Stomach smooth muscle (tissue), 2 donors: ENCODE measurements at regions not wholly inside any gene's neighbourhood (a gene's known extent, or its start where the extent isn't known, plus 50 kb on each side); places are given as distances from the start of the nearest gene placed in this dataset.

Source experiments
- H3K27ac ChIP-seq: one replicate; pipeline ENCODE4 v1.7.0; 2013; ENCODE audit warnings: mild to moderate bottlenecking, low read length, inconsistent platforms
- H3K27me3 ChIP-seq, 2 donors: one replicate each; pipeline ENCODE4 v1.7.0; 2013; ENCODE audit warnings: low read length in 2 of 2; ENCODE audit not compliant: insufficient read depth in 2 of 2, control insufficient read depth in 1 of 2
- H3K36me3 ChIP-seq, 2 donors: one replicate each; pipeline ENCODE4 v1.7.0; 2013; ENCODE audit warnings: low read length in 2 of 2; ENCODE audit not compliant: control insufficient read depth in 2 of 2, insufficient read depth in 2 of 2
- H3K4me1 ChIP-seq: one replicate; pipeline ENCODE4 v1.7.0; 2013; ENCODE audit warnings: low read length; ENCODE audit not compliant: control insufficient read depth, insufficient read depth
- H3K4me3 ChIP-seq, 2 donors: one replicate each; pipeline ENCODE4 v1.7.0; 2013; ENCODE audit warnings: low read length in 2 of 2
- H3K9ac ChIP-seq, 2 donors: one replicate each; pipeline ENCODE4 v1.7.0; 2013; ENCODE audit warnings: low read length in 2 of 2, mild to moderate bottlenecking in 1 of 2
- H3K9me3 ChIP-seq, 2 donors: one replicate each; pipeline ENCODE4 v1.7.0; 2013; ENCODE audit warnings: low read length in 2 of 2; ENCODE audit not compliant: control insufficient read depth in 2 of 2
- donor health status: healthy.
- donor health status: Pancreatic carcinoma.

- Histone ChIP-seq H3K4me1 (no peaks in the 10 kb centered on the region), H3K27me3 (no peaks in the 10 kb centered on the region), H3K9me3 (no peaks in the 10 kb centered on the region), H3K4me3 (no peak overlapping the region), H3K27ac (no peak overlapping the region), H3K36me3 (no peaks in the 10 kb centered on the region), H3K9ac (no peak overlapping the region)
These were observed 416.1 kb downstream of the TMEM38B start for GRCh38 chr9:106110483-106110882.

- Histone ChIP-seq H3K4me3 (no peak overlapping the region), H3K36me3 (no peaks in the 10 kb centered on the region), H3K27me3 (no peaks in the 10 kb centered on the region), H3K4me1 (no peaks in the 10 kb centered on the region), H3K27ac (no peak overlapping the region), H3K9ac (no peak overlapping the region), H3K9me3 (no peaks in the 10 kb centered on the region)
These were observed 416.8 kb downstream of the TMEM38B start for GRCh38 chr9:106111039-106111730.

GRCh38 chr9:106112935-106113334 is 418.6 kb downstream of the TMEM38B start:
- no peak overlapping the region for H3K9ac ChIP-seq
- H3K9me3 ChIP-seq: no peaks in the 10 kb centered on the region
- H3K4me3 ChIP-seq: no peak overlapping the region
- no peaks in the 10 kb centered on the region for H3K27me3 ChIP-seq
- H3K27ac ChIP-seq: no peak overlapping the region
- H3K4me1 ChIP-seq: no peaks in the 10 kb centered on the region
- H3K36me3 ChIP-seq: no peaks in the 10 kb centered on the region

GRCh38 chr9:106119176-106119575 is 424.8 kb downstream of the TMEM38B start:
- no peaks in the 10 kb centered on the region for H3K27me3 ChIP-seq
- H3K27ac ChIP-seq: no peak overlapping the region
- no peak overlapping the region for H3K4me3 ChIP-seq
- H3K9ac ChIP-seq: no peak overlapping the region
- H3K9me3 ChIP-seq: no peaks in the 10 kb centered on the region
- no peaks in the 10 kb centered on the region for H3K36me3 ChIP-seq
- H3K4me1 ChIP-seq: no peaks in the 10 kb centered on the region

- H3K4me3 ChIP-seq: no peak overlapping the region
- no peaks in the 10 kb centered on the region for H3K36me3 ChIP-seq
- no peak overlapping the region for H3K27ac ChIP-seq
- no peaks in the 10 kb centered on the region for H3K27me3 ChIP-seq
- H3K4me1 ChIP-seq: no peaks in the 10 kb centered on the region
- no peak overlapping the region for H3K9ac ChIP-seq
- H3K9me3 ChIP-seq: no peaks in the 10 kb centered on the region
These were observed 425.7 kb downstream of the TMEM38B start for GRCh38 chr9:106120071-106120470.

GRCh38 chr9:106127776-106128175 is 433.4 kb downstream of the TMEM38B start:
- peaks cover 0 to 2% of the 10 kb centered on the region in 2 donors for H3K9me3 ChIP-seq
- H3K36me3 ChIP-seq: no peaks in the 10 kb centered on the region
- H3K9ac ChIP-seq: no peak overlapping the region
- no peaks in the 10 kb centered on the region for H3K4me1 ChIP-seq
- no peak overlapping the region for H3K27ac ChIP-seq
- H3K27me3 ChIP-seq: no peaks in the 10 kb centered on the region
- no peak overlapping the region for H3K4me3 ChIP-seq

GRCh38 chr9:106130374-106130773 is 436.0 kb downstream of the TMEM38B start:
- Histone ChIP-seq H3K27ac (no peak overlapping the region), H3K9me3 (peaks cover 0 to 2% of the 10 kb centered on the region in 2 donors), H3K27me3 (no peaks in the 10 kb centered on the region), H3K4me3 (no peak overlapping the region), H3K36me3 (no peaks in the 10 kb centered on the region), H3K4me1 (no peaks in the 10 kb centered on the region), H3K9ac (no peak overlapping the region)

- Histone ChIP-seq H3K4me3 (no peak overlapping the region), H3K9ac (no peak overlapping the region), H3K4me1 (no peaks in the 10 kb centered on the region), H3K9me3 (no peaks in the 10 kb centered on the region), H3K36me3 (no peaks in the 10 kb centered on the region), H3K27ac (no peak overlapping the region), H3K27me3 (no peaks in the 10 kb centered on the region)
These were observed 449.4 kb downstream of the TMEM38B start for GRCh38 chr9:106143781-106144180.

GRCh38 chr9:106146066-106146840 is 451.9 kb downstream of the TMEM38B start:
- Histone ChIP-seq H3K27ac (no peak overlapping the region), H3K4me1 (no peaks in the 10 kb centered on the region), H3K27me3 (no peaks in the 10 kb centered on the region), H3K9ac (no peak overlapping the region), H3K36me3 (no peaks in the 10 kb centered on the region), H3K4me3 (no peak overlapping the region), H3K9me3 (no peaks in the 10 kb centered on the region)

- no peaks in the 10 kb centered on the region for H3K36me3 ChIP-seq
- no peak overlapping the region for H3K9ac ChIP-seq
- no peak overlapping the region for H3K27ac ChIP-seq
- no peak overlapping the region for H3K4me3 ChIP-seq
- H3K4me1 ChIP-seq: no peaks in the 10 kb centered on the region
- no peaks in the 10 kb centered on the region for H3K9me3 ChIP-seq
- no peaks in the 10 kb centered on the region for H3K27me3 ChIP-seq
These were observed 452.5 kb downstream of the TMEM38B start for GRCh38 chr9:106146886-106147285.

- no peaks in the 10 kb centered on the region for H3K4me1 ChIP-seq
- H3K27ac ChIP-seq: no peak overlapping the region
- H3K9ac ChIP-seq: no peak overlapping the region
- H3K4me3 ChIP-seq: no peak overlapping the region
- H3K27me3 ChIP-seq: no peaks in the 10 kb centered on the region
- no peaks in the 10 kb centered on the region for H3K36me3 ChIP-seq
- no peaks in the 10 kb centered on the region for H3K9me3 ChIP-seq
These were observed 455.6 kb downstream of the TMEM38B start for GRCh38 chr9:106149956-106150355.
